ENCODE measurements at regions not wholly inside any gene's neighbourhood (a gene's known extent, or its start where the extent isn't known, plus 50 kb on each side); places are given as distances from the start of the nearest gene placed in this dataset.

- TF ChIP-seq CTCF (IDR thresholded peaks at IDR 0.05) (no peak), POLR2A (IDR thresholded peaks at IDR 0.05) (no peak)
Measured at GRCh38 chr9:13948037-13948436, 365.9 kb downstream of the NFIB start.

Data from thyroid gland (tissue), 4 donors.